Panc1 (cell line): ENCODE measurements at regions not wholly inside any gene's neighbourhood (a gene's known extent, or its start where the extent isn't known, plus 50 kb on each side); places are given as distances from the start of the nearest gene placed in this dataset.

ENCODE experiments used
- REST ChIP-seq, 2 experiments: IDR thresholded peaks; 2 replicates each; pipeline ENCODE4 v1.6.1; 2011 to 2012; ENCODE audit warnings: low read depth in 2 of 2, control low read depth in 1 of 2, low read length in 1 of 2, mild to moderate bottlenecking in 1 of 2, moderate library complexity in 1 of 2; ENCODE audit not compliant: insufficient read depth in 1 of 2
- SIN3A ChIP-seq: IDR thresholded peaks from 2 replicates; pipeline ENCODE4 v1.6.1; 2012; ENCODE audit warnings: low read depth, mild to moderate bottlenecking, low read length, moderate library complexity, borderline replicate concordance; ENCODE audit not compliant: insufficient read depth
- TF ChIP-seq, protein P1 (sequence below): fragments of 450-650 bp; IDR thresholded peaks from 2 replicates; pipeline ENCODE4 v1.5.1; 2017; ENCODE audit warnings: mild to moderate bottlenecking

GRCh38 chr7:118349604-118350003, 125.1 kb downstream of the ANKRD7 start:
- TF ChIP-seq, protein P1, sequence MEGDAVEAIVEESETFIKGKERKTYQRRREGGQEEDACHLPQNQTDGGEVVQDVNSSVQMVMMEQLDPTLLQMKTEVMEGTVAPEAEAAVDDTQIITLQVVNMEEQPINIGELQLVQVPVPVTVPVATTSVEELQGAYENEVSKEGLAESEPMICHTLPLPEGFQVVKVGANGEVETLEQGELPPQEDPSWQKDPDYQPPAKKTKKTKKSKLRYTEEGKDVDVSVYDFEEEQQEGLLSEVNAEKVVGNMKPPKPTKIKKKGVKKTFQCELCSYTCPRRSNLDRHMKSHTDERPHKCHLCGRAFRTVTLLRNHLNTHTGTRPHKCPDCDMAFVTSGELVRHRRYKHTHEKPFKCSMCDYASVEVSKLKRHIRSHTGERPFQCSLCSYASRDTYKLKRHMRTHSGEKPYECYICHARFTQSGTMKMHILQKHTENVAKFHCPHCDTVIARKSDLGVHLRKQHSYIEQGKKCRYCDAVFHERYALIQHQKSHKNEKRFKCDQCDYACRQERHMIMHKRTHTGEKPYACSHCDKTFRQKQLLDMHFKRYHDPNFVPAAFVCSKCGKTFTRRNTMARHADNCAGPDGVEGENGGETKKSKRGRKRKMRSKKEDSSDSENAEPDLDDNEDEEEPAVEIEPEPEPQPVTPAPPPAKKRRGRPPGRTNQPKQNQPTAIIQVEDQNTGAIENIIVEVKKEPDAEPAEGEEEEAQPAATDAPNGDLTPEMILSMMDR: no peak
- no peak for TF ChIP-seq SIN3A
- TF ChIP-seq REST (IDR thresholded peaks at IDR 0.05; ENCODE audit: insufficient read depth in 1 of 2, low read depth in 2 of 2, low read length in 1 of 2): no peak
